ENCODE measurements at regions not wholly inside any gene's neighbourhood (a gene's known extent, or its start where the extent isn't known, plus 50 kb on each side); places are given as distances from the start of the nearest gene placed in this dataset.

DNA sequence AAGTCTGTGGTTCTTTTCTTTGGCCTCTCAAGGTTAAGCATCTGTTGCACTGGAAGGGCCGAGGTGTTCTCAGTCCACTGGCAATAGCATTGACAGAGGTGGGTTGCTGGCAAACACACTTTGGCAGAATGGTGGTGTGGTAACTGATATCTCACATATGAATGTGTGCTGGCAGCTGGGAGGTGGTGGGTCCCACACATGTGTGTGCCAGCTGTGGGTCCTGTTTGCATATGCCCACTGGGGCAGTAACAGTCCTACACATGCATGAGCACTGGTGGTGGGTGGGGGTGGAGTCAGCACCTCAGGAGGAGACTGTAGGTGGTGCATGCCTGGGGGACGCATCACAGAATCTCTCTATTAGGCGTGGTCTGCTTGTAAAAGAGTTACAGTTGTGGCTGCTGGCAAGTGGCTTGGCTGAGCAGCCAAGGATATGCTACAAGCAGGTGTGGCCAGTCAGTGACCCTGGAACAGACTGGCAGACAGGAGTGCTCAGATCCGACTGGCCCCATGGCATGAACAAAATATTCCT is 934.3 kb downstream of the GRIK2 start:
- DNase-seq (ENCODE audit: low read depth, low spot score), result no peak

DNA sequence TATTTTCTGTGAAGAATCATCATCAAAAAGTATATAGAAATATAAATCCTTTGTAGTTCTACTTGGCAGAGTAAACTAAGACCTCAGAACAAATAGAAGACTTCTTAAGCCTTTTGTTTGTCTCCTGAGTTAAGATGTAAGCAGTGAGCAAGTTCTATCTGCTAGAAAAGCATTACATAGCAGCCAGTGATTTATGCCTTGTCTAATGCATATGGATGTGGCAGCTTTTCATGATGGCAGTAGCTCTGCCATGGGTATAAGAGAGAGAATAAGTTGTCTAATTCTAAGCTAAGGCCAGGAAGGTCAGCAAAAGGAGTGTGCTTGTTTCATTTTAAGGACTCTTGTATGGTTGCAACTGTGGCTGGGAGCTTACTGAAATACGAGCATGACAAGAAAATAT is 920.2 kb downstream of the GRIK2 start:
- DNase-seq (ENCODE audit: low read depth, low spot score), result no peak

DNA sequence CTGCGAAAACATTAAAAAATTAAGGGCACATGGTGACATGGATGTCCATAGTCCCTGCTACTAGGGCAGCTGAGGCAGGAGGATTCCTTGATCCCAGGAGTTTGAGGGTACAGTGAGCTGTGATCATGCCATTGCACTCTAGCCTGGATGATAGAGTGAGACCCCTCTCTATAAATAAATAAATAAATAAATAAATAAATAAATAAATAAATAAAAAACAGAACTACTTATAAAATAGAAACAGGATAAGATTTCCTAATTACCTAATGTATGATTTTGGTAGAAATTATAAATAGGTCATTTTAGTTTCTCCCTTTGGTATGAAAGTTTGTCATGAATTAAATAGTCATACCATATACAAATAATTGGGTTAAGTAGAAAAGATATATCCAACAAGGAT is 916.2 kb downstream of the GRIK2 start:
- DNase-seq (ENCODE audit: low read depth, low spot score), result no peak

DNA sequence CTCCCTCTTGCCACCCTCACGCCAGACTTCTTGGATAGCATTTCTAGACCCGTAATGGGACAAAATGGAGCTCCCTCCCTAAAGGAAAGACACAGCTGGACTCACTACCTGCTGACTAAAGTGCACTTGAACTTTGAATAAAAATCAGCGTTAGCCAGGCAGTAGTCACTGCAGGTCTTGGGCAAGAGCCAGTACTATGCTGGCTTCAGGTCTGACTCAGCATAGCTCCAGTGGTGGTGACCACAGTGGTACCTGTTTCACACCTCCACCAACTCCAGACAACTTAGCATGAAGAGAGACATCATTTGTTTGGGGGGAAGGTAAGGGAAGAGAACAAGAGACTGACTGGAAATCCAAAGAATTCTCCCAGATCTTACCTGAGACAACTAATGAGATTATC is 906.8 kb downstream of the GRIK2 start:
- DNase-seq (ENCODE audit: low read depth, low spot score), result no peak

DNA sequence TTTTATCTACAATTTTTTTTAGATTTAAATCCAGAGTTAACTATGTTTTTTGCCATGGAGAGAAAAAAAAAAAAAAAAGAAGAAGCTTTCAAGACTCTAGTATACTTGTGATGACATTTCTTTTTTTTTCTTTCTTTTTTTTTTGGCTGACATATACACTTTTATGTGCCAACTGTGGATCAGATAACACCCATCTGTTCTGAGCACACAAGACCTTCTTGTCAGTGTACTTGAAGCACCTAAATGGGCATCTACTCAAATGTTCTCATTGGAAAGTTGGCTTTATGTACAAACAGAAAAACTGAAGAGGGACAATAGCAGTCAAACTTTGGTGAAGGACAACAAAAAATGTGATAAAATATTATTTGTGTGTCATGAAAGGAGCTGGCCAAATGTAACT is 904.5 kb downstream of the GRIK2 start:
- DNase-seq (ENCODE audit: low read depth, low spot score), result no peak

Data from pulmonary artery endothelial cell (primary cell).